ENCODE measurements at regions not wholly inside any gene's neighbourhood (a gene's known extent, or its start where the extent isn't known, plus 50 kb on each side); places are given as distances from the start of the nearest gene placed in this dataset.
"Not testable (repeated sequence)": the region's sequence is repeated elsewhere in the genome, so short reads cannot be mapped to it uniquely, and the experiment has no call there.

DNA sequence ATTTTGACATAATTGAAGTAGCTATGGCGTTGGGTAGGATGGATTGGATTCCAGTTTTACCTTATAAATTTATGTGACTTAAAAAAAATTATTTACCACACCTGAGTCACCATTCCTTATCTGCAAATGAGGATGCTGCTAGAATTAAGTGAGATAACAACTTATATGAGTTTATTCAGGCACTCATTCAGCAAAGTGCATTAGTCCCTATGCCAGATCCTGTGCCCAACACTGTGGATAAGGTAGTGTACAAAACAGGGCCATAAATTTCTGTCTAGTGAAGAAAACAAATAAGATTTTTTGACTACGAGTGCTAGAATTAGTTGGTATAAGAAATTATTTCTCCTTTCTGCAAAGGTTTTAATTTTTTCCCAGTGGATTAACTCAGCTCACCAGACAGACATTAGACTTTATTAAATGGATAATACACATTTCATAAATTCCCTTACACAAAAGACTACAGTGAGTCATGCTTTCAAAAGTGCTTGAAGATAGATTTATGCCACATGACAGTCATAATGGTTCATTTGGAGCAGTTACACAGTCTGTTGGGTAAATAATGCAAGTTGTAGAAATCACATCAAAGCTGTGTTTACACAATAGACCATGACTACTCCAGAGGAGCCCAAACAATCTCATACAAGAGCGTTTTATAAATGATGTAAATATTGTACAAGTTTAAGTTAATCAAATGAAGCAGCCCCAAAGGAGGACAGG is 129.9 kb upstream of the TGFBR2 start:
- no peak for DNase-seq

DNA sequence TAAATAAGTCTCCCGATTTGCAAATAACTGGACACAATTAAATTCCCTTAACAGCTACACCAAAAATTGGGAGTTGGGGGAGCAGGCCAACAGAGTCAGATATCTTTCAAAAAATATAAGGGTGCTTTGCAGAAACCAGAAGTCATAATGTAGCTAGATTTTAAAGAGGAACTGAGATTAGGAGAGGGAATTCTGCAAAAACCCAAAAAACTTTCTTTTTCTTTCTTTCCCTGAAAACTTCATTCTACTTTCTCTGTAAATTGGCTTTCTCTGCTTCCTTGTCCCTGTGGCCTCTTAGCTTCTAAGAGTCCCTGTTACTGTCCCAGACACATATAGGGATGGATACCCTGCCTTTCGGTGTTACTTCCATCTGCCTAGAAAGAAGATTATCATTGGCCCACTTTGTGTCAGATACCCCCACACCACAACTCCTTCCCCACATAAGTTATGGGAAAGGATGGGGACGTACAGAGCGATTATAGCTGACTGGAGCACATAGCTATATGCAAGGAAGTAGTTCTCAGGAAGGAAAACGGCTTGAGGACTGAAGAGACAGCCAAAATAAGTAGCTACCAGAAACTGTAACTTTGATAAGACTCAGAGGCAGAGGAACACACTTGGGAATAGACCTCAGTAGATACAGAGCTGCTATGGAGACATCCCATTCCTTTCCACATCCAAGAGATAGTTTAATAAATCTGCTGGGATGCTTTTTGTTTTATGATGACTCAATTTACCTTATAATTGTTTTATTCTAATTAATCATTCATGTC is 129.1 kb upstream of the TGFBR2 start:
- no peak for DNase-seq

DNA sequence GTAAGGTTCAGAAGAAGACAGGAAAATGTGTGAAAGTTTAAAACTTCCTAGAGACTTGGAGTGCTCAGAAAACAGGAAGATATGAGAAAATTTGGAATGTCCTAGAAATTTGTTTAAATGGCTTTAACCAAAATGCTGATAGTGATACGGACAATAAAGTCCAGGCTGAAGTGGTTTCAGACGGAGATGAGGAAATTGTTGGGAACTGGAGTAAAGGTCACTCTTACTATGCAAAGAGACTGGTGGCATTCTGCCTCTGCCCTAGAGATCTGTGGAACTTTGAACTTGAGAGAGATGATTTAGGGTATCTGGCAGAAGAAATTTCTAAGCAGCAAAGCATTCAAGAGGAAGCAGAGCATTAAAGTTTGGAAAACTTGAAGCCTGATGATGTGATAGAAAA is 126.7 kb upstream of the TGFBR2 start:
- not testable (repeated sequence) for DNase-seq

DNA sequence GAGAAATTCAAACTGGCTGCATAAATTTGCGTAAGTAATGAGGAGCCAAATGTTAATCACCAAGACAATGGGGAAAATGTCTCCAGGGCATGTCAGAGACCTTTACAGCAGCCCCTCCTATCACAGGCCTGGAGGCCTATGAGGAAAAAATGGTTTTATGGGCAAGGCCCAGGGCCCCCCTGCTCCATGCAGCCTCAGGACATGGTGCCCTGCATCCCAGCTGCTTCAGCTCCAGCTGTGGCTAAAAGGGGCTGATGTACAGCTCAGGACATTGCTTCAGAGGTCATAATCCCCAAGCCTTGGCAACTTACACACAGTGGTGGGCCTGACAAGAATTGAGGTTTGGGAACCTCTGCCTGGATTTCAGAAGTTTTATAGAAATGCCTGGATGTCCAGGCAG is 126.2 kb upstream of the TGFBR2 start:
- not testable (repeated sequence) for DNase-seq

DNA sequence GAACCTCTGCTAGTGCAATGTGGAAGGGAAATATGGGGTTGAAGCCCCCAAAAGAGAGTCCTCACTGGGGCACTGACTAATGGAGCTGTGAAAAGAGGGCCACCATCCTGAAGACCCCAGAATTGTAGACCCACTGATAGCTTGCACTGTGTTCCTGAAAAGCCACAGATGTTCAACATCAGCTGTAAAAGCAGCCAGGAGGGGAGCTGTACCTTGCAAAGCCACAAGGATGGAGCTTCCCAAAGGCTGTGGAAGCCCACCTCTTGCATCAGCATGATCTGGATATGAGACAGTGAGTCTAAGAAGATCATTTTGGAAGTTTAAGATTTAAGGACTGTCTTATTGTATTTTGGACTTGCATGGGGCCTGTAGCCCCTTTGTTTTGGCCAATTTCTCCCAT is 125.8 kb upstream of the TGFBR2 start:
- DNase-seq: no peak

DNA sequence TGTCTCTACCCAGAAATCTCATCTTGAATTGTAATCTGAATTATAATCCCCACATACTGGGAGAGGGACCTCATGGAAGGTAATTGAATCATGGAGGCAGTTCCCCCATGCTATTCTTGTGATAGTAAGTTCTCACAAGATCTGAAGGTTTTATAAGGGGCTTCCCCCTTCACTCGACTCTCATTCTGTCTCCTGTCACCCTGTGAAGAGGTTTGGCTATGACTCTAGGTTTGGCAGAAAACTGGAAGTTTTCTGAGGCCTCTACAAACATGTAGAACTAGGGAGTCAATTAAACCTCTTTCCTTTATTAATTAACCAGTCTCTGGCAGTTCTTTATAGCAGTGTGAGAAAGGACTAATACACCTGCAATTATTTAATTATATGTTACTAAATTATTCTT is 125.2 kb upstream of the TGFBR2 start:
- no peak for DNase-seq

DNA sequence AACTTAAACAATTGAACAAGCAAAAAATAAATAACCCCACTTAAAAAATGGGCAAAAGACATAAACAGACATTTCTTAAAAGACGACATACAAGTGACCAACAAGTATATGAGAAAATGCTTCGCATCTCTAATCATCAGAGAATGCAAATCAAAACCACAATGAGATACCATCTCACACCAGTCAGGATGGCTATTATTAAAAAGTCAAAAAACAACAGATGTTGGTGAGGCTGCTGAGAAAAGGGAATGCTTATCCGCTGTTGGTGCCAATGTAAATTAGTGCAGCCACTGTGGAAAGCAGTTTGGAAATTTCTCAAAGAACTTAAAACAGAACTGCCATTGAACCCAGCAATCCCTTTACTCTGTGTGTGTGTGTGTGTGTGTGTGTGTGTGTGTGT is 122.2 kb upstream of the TGFBR2 start:
- DNase-seq: not testable (repeated sequence)

DNA sequence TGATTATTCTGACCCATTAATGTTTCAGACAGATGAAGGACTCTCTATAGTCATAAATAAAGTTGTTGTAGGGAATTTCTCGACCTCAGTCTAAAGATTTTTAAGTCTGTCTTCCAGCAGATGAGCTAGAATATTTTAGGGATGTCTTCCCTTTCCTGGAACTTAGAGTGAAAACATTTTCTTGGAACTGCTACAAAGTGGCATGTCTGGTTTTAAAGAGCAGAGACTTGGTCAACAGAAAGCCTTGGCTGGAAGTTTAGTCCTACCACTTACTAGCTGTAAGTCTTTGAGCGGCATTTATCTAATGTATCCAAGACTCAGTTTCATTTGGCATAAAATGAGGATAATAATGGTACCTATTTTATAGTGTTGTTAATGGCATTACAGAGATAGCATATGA is 120.0 kb upstream of the TGFBR2 start:
- no peak for DNase-seq

DNA sequence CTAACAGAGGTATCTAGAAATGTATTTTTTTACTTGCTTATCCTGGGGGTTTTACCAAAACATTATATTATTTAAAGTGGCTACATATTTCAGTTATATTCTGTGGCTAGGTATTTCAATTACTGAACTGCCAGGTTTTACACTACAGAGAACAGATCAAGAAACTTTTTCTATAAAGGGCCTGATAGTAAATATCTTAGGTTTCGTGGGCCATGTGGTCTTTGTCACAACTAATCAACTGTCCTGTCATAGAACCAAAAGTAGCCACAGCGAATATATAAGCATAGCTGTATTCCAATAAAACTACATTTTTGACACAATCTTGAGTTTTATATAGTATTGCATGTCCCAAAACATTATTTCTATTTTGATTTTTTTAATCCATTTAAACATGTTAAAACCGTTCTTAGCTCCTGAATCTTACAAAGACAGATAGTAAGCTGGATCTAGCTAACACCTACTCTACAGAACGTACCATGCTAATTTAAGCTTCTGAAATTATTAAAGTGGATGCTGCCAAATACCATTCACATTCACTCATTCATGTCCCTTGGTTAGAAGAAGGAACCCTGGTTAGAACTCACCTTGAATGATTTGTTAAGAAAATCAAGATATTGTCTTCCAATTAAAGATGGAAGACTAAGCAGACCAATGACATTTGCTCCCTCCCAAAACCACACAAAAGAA is 118.2 kb upstream of the TGFBR2 start:
- DNase-seq: no peak

DNA sequence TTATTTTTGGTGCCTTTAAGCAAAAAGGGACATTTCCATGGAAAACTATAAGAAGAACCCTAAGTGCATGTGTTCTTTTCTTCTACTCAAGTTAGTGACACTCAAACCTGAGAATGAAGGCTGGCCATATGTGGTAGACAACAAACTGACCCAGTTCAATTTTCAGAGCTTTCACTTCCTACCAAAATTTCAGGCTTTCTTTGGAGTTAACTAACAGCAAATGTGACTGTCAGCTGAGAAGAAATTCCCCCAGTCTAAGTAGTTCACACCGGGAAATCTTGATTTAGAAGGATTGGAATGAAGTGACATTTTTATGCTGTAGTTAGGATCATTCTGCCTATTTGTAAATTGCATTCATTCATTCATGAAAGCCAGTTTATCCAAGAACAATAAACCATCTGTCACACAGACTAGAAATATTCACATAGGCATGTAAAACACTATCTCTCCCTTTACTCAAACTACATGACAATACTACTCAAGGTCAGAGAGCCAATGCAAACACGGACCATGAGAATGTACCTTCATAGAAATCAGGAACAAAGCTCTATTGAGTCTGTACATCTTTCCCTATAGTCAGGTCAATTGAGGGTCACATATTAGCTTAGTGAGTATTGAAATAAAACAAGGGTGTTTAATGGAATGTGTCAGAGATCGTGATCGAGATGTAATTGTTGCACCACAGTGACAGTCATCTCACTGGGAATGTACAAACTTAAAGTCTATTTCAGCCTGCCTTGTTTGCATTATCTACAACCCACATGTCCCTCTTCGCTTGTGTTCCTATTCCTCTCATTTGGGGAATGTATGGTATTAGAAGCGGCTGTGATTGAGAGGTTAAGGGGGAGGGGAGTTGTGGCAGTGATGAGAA is 113.8 kb upstream of the TGFBR2 start:
- DNase-seq: no peak

DNA sequence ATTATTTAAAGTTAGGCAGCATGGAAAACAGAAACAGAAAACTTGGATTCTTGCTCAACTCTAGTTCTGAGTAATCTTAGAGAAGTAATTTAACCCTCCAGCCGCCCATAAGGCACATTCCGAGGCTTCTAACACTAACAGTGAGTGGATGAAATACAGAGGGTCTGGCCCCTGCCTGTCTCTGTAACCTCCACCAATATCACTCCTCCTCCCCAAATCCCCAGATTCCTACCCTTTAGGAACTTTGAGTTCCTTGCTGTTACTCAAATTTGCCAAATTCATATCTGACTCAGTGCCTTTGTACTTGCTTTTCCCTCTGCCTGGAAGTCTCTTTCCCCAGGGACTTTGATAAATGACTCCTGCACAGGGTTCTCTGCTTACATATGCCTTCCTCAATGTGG is 112.5 kb upstream of the TGFBR2 start:
- DNase-seq: no peak

DNA sequence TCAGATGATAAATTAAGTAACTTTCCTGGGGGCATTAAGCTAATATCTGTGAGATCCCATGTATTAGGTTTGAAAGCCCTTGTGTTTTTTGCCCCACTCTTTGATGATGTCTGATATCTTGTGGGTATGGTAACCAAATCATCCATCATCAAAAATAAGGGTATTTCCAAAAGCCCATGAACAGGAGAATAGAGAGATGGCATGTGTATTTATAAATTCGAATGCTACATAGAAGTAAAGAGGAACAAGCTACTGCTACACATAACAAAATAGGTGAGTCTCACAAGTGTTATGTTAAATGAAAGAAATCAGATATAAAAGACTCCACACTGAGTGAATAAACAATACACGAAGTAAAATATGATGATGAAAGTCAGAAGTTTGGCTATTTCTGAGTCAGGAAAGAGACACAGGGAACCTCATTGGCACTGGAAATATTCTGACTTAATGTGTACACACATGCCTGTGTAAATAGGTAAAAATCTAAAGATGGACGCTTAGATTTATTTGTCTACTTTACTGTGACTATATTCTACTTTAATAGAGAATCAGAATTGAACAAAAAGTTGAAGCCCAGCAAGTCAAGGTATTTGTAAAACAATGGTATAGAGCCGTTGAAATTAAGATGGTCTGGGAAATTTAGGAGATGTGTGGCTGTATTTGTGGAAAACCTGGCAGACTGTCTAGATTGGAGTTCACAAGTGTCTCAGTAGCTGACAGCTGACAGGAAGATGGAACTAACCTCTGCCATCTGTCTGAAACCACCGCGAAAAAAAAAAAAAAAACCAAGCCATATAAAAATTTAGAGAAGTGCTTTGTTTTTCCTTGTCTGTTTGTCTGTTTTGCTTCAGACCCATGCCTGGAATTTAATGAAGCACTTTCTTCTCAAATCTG is 111.0 kb upstream of the TGFBR2 start:
- no peak for DNase-seq

DNA sequence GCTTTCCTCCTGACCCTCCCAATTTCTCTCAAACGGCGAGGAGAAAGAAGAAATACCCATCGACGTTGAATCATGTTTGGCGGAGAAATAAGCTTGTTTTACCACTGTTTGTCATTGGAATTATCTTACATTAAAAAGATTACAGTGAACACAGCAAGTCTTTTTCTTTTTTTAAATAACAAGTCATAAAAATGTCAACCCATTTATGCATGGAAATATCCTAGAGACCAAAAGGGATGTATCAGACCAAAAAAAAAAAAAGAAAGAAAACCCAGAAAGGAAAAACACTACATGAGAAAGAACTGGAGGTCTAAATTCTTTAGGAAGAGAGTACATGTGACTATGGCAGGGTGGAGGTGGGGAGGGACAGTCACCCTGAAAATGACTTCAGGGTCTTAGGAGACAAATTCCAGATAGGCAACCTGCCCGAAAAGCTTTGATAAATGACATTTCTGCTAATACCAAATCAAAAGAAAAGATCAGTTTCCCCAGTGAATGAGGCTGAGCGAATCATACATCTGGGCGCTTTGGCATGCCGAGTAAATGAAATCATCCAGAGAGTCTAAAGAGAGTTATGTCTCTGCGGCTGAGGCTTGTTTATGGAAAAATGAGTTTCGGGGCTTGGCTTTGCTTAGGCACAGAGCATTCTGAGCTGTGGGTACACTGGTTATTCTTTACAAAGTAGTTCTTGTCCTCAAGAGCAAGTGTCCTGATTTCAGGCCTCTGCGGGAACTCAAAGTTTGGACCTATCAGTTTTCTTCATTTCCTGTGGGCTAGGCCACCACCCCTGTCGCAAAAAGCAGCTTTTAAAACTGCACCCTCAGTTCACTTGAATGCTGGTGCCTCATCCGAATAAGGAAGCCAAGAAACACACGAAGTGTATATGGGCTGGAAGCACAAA is 110.1 kb upstream of the TGFBR2 start:
- no peak for DNase-seq

DNA sequence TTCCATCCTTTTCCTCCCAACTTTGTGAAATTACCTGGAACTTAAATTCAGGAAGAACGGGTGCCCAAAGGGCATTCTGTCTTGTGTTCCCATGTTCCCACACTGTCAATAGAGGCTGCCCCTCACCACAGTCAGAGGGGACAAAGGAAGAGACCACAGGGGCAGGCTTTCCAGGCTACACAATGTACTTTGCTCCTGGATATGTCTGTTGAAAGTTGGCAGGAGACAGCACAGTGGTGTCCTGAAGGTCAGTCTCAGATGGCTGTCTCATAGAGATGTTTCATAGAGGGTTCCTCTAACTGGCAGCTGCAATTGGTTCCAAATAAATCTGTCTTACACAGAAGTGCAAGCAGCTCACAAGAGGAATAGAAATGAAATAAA is 107.8 kb upstream of the TGFBR2 start:
- DNase-seq: no peak

DNA sequence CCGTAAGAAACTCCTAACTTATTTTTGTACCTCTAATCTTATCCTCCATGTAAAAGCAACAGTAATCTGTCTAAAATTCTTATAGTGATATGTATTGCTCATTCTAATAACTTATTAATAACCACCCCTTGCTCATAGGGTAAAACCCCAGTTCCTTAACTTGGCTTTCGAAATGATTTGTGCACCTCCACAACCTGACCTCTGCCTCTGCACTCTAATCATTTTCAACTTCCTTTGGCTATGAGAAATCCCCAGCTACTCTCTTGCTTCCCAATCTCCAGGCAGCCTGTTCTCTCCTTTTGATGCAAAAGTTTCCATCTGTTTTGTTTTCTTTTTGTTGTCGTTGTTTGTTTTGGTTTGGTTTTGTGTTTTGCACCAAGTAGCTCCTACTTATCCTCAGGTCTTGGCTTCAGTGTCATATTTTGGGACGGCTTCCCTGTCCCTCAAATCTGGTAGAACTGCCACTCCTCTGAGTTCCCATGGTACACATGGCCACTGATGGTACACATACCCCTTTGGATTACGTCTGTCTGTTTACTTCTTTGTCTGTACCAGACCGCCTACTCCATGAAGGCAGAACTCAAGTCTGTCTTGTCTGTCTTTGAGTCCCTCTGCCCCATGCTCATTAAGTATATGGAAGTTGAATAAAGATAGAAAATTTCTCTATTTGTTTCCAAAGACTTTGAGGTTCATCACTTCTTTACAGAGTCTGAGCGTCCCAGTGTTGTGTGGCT is 105.6 kb upstream of the TGFBR2 start:
- no peak for DNase-seq

DNA sequence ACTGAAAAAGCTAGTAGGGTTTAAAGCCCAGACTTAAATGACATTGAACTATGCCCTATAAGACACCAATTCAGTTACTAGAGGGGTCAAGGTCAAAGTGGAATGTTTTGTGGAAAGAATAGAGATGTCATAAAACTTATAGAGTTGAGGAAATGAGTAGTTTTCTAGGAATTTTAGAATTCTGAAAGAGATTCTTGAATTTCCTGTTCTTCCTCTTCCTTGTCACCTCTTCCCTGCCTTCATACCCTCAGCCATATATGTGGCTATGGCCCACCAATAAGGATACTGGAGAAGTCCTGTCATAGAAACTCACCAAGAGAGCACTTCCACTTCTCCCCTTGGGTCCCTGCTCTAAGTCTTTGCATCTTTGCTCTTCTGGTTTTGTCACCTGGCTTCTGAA is 104.9 kb upstream of the TGFBR2 start:
- no peak for DNase-seq

DNA sequence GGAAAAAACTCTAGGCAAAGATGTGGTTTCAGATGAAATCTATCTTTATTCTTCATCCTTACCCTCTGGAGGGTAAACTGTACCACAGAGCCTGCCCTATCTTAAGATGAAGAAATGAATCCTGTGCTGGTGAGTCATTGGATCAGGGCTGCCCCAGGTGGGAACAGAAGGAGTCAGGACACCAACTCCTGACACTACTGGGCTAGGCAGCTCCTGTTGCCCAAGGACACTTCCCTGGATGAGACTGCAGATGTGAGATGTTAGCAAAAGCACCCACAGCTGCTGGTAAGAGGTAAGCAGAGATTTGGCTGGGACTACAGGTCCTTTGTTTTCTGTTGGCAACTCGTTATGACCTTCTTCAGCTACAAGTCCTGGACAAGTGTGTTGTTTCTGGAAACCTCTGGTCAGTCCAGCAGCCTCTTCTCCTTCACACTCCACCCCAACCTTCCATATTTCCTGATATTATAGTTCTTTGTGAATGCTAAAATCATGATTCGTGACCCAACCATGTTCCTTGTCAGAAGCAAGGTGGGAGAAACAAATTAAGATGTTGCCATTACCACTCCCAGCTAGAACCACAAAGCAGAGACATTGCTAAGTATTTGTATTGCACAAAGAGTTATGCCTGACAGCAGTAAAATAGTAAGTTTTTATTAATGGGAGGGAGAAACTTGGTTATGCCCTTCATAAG is 104.2 kb upstream of the TGFBR2 start:
- no peak for DNase-seq

DNA sequence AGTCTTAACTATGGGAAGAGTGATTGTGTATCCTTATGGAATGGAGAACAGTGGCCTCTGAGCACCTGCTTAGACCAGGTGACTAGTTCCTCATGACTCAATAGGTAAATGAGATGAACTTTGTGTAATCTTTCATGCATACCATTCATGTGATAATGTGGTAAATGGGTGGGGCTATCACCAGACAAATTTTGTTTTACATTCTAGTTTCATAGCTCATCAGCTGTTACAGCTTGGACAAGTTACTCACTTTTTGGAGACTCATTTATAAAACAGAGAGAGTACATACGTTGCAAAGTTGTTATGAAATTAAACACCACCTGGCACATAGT is 103.7 kb upstream of the TGFBR2 start:
- DNase-seq: no peak

DNA sequence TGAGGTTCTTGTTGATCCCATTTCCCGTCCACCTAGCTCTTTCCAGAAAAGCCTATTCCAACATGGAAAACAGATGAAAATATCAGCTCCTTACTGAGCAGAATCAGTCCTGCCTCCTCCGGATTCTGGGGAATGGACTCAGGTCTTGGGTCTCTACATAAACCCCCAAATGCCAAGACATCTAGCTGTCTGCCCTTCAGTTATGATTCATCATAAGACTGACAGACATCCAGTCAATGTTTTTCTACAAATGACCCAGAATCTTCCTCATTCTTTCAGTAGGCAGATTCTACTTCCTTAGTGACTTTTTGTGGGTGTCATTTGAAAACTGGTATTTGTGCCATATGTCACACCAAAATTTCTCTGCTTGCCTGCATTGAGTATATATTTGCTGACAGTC is 103.0 kb upstream of the TGFBR2 start:
- DNase-seq: no peak

DNA sequence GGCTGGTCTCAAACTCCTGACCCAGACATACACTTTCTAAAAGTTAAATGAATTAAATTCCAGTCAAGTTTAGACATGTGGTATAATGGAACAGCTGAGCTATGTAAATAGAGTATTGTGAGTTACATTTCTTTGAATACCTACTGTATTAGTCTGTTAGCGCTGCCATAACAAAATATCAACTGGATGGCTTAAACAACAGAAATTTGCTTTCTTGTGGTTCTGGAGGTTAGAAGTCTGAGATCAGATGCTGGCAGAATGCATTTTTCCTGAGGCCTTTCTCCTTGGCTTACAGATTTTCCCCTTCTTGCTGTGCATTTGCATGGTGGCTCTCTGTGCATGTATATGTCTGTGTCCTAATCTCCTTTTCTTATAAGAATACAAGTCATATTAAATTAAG is 101.5 kb upstream of the TGFBR2 start:
- no peak for DNase-seq
